Stimulated activated CD4-positive, alpha-beta T cell treated with anti-CD3 and anti-CD28 coated beads, TNF-alpha, amount 100 ng/mL, for 1 hour (primary cell): ENCODE measurements at regions not wholly inside any gene's neighbourhood (a gene's known extent, or its start where the extent isn't known, plus 50 kb on each side); places are given as distances from the start of the nearest gene placed in this dataset.

Experiments used
- DNase-seq, 3 donors: peaks; one replicate each; pipeline ENCODE4 v3.0.0-alpha.2; 2020; ENCODE audit warnings: low read depth in 3 of 3, low spot score in 1 of 3

DNA sequence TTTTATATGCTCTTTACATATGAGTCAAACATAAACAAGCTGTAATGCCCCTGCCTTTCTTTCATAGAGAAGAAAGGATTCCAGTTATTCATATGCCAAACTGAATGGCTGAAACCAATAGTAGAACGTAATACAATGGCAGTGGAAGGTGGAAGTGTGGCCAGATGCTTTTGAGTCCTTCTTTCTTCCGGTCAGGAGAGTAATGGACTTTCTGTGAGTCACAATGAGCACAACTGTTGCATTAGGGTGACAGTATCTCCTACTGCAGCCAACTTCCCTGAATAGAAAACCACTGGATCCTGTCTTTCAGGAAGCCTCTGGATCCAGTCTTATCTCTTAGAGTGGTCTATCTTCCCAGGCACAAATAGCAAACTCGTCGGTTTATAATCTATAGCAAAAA, 855.2 kb downstream of the MAT2B start:
- DNase-seq = no peak

DNA sequence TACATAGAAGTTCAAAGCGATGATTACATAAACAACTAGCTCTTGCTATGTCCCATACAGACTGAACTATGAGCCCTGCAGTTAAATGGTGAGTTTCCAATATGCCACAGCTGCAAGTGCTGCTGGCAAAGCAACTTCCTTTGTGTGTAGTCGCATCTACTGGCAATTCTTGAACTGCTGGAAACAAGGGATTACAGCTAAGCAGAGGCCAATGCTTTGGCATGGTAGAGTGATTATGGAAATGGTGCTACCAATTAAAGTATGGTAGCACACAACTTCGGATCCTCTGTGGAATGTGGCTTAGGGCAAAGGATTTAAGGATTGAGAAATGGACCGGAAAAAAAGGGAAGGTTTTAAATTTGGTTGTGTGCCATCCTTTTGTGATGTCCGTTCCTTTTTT, 856.6 kb downstream of the MAT2B start:
- no peak for DNase-seq

DNA sequence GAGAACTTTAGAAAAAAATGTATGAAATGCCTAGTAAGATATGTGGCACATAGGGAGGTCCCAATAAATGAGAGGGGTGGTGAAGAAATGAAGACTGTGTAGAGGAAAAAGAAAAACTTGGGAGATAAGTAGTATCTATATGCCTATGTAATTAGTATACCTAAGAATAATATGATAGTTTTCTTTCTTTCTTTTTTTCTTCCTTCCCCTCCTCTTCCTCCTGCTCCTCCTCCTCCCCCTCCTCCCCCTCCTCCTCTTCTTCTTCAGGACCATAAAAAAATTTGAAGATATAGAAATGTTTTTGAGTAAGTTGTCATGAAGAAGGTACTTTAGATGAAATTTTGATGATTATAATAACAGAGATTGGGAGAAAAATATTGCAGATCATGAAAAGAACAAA, 857.4 kb downstream of the MAT2B start:
- no peak for DNase-seq

DNA sequence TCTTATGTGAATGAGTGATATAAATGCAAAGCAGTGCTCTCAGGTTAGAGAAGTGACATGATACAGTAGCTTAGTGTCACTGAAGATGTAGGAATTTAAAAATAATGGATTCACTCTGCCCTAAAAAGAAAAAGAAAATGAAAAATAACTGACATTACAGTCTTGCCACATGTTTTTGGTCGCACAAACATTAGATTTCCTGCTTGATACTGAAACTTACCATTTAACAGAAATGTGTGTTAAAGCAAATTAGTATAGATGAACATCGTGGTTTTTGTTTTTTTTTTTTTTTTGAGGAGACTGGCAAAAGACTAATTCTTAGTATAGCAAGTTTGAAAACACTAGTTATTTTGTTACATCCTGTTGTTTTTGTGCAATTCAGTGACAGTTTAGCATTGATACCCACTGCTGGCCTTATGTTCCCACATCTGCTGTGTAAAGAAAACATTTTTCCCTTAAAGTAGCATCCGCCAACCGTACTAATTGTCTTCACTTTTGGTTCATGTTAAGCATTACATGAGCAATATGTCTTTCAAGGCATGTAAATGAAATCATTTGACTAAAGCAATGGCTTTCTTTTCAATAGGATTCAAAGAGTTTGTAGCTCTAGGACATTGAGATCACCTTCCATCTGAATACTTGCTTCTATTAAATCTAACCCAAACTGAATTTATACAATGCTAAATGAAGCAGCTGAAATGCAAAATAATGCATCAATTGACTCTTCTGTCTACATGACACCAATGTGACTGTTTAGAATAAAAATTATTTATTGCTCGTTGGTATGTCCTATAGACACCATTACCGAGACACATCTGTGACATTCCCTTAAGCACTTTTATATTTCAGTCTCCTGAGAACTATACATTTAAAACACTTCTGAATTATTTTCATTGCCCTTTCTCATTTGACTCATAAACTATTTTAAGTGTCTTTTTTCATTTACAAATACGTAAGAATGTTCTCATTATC, 859.1 kb downstream of the MAT2B start:
- DNase-seq = no peak

DNA sequence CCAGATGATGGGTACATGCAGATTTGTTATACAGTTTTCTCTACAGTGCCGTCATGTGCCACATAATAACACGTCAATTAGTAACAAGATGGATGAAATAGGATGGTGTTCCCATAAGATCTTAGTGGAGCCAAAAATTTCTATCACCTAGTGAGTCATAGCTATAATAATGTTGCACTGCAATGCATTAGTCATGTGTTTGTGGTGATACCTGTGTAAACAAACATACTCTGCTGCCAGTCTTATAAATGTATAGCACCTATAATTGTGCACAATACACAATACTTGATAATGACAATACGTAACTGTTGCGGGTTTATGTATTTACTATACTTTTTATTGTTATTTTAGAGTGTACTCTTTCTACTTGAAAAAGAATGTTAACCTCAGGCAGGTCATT, 865.4 kb downstream of the MAT2B start:
- DNase-seq = no peak

DNA sequence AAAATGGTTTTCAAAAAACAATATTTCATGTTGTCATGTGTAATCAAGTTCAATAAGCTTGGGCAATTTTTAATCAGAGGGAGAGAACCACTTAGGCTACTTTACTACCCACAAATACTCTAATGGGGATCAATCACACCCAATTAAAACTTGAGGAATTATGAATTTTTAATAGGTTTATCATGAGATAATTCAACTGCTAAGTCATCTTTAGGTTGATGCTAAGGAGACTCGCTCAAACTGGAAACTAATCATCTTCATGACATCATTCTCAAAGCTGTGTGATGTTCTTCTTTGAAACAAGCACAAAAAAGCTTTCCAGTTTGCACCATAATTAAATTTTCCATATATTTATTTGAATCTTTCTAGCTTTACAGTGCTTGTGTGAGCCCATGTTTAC, 867.5 kb downstream of the MAT2B start:
- DNase-seq = no peak

DNA sequence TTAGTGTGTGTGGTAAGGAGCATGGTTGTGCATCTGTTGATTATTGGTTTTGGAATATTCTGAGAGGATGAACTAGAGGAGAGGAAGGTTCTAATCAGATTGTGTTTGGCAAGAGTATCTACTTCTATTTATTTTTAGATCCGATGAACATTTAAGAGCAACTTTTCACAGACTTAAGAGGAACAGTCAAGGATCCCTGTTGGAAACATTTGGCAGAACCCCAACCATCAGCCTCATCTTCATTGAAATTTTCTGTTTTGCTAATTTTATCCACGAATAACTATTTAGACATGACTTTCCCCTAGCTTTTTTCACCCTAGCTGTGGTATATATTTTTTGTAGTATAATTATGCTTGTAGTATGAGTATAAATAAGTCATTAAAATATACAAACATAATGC, 868.5 kb downstream of the MAT2B start:
- DNase-seq = no peak

DNA sequence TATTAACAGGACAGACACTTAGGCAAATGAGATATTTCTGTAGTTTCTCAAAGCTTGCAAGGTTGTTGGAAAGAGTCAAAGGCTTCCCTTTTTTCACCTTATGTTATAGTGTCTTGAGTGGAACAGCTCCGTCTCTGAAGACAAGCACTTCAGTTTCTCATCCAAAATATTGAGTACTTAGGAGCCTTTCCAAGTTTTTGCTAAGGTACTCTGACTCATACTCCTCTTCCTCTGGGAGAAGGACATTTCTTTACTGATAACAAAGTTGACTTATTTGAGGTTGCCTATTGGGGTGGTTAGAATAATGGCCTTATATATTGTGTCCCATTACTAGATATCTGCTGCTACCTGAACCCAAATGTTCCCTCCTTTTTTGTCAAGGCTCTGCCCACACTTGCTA, 869.6 kb downstream of the MAT2B start:
- no peak for DNase-seq

DNA sequence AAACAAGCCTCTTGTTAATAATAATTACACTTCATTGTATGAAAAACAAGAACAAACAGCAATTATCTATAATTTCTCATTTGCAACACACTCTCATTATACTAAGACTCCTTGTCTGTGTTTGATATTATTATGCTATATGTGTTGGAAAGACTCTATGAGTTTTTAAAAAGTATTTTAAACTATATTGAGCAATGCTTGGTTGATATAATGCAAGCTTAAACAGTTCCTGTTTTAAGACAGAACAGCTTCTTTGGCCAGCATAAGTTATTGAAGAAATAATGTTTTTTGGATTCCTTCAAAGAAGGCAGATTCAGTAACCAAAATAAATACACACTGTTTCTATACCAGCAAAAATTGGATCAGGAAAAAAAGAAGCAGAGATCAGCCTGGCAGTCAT, 871.4 kb downstream of the MAT2B start:
- no peak for DNase-seq

DNA sequence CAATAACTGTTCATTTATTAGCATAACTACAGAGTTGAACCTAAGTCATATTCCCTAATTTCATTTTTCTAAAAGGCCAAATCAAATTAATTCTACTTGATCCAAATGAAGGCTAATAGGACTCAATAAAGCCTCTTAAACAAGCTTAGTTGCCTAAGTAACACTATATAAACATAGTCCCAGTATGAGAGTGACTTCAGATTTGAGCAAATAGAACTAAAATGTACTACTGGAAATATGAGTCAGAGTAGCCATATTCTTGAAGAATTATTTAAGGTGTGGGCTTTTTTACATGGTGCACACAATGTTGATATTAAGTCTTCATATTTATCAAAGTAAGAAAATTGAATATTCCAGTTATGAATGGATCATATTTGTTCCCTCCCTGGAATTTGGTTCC, 872.3 kb downstream of the MAT2B start:
- no peak for DNase-seq

DNA sequence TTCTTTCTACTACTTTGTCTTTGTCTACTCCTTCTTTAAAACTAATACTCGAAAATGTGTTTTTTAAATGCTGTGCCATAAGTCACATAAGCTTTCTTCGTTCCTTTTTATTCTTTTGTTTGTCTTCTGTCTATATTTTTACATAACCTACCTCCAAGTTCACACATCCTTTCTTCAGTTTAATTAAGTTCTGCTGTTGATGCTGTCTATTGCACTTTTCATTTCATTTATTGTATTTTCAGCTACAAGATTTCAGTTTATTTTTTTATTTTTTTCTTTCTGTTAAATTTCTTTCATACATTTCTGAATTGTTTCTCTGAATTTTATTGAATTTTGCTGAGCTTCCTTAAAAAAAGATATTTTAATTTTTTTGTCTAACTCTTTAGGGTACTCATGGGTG, 878.2 kb downstream of the MAT2B start:
- no peak for DNase-seq

DNA sequence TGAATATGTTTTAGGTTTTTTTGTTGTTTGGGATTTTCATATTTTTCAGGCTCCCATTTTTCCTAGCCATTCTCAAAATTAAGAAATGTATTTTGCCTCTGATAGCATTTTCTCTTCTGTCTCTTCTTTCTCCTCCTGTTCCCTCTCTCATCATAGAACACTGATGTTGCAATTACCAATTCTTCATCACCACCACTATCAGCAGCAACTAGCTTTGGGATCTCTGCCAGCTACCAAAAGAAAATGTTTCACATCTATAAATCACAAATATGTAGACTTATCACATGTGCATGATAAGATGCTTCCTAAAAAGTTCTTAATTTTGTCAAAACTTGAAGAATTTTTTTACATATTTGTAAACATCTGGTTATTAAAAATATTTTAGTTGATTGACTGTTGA, 887.1 kb downstream of the MAT2B start:
- DNase-seq = no peak

DNA sequence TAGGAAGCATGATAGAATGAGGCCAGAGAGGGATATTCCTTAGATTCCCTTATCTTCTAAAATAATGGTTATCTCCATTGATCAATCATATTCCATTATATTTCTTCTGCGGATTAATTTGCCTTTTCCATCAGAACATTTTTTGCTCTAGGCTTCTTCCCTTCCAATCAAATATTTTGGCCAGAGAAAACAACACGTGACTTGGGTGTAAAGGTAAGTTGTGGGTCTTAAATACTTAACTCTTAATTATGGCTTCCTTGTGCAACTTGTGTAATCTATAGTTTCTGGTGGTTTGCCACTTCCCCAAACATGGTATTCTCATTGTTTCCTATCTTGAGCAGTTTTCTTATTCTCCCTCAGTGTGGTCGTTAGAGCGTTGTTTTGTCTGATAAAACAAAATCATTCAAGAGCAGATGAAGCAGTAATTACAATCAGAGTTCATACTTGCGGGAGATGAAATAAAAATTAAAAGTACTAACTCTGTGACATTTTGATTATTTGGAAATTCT, 889.3 kb downstream of the MAT2B start:
- no peak for DNase-seq

DNA sequence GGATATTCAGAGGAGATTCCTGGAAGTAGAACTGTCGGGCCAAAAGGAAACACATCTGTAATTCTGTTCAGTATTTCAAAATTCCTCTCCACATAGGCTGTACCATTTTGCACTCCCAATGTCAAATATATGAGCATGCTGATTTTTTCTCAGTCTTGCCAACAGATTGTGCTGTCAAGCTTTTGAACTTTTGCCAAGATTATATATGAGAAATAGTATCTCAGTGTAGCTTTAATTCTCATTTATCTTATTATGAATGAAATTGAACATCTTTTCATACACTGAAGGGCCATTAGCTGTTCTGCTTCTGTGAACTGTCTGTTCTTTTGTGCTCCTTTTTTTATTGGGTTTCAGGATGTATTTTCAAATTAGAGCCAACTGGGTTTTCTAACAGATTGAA, 907.1 kb downstream of the MAT2B start:
- no peak for DNase-seq

DNA sequence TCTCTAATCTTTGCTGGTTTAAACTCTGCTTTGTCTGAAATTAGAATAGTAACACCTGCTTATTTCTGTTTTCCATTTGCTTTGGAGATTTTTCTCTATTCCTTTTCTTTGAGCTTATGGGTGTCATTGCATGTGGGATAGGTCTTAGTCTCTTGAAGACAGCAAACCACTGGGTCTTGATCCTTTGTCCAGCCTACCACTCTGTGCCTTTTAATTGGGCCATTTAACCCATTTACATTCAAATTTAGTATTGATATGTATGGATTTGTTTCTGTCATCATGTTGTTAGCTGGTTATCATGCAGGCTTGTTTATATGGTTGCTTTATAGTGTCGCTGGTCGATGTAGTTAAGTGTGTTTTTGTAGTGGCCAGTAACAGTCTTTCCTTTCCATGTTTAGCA, 914.7 kb downstream of the MAT2B start:
- no peak for DNase-seq

DNA sequence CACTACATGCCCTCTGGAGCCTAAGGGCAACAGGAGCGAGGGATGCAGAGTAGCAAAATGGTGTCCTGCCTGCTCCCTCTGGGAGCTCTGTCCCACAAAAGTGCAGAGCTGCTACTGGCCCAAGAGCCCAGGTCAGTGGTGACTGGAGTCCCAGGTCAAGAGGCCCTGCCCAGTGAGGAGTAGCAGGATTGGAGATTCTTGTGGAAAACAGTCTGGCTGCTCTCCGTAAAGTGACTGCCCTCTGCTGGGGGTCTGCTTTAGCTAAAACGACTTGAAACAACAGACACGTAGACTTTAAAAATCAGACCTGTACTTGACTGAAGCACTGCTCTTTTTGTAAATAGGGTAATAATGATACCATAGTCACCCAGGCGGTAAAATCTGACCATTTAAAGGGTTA, 917.0 kb downstream of the MAT2B start:
- DNase-seq = no peak

DNA sequence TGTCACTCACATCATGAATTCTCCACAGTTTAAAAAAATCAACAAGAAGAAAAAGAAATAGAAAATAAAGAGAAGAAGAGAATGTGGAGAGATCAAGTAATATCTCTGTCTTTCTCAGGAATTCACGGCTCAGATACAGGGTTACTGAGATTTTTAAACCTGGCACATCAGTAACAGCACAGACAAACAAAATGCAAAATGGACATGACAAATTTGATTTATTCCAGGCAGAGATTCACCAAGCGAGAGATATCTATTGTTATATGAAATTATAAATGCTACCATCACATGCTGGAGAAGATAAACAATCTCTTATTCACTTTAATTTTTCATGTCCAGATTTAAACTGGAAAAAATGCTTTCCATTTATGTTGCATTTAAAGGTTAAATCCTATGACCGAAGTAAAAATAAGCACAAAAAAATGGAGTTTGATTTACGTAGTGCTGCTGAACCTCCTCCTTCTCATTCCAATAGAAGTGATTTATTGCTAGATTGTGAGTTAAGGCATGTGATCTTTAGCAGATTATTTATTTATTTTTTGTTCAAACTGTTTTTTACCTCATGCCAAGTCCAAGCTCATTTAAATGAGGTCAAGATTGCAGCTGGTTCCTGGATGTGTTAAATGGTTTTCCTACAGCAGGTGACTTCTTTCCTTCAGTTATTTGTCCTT, 926.4 kb downstream of the MAT2B start:
- no peak for DNase-seq

DNA sequence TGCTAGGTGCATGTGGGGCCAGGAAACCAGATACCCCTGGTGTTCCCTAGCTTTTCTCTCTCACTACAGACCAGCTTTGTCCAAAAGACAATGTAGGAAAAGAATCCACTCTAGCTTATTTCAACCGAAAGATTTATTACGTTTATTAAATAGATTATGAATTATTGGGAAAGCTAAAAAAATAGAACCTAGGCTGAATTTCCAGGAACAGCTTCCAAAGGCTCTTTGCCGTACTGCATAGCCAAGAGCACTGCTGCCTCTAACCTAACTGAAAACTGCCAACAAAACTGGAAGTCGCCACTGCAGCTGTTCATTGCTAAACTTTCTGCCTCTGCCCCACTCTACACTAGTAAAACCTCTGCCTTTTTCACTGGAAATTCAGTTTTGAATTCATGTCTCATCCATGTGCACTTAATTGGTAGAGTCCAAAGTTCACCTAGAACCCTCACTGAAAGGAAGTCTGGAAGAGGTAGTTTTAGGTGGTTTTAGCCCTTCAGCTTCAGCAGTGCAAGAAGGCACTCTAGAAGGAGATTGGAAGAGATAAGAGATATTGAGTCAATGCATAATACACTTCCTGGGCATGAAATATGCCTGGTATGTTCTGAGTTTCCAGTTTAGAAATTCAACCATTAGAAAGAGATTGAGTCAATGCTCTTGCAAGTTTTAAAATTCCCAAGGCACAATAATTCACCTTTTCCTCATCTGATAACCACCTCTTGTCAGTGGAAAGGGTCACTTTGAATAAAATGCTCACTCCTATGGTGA, 927.9 kb downstream of the MAT2B start:
- DNase-seq = no peak

DNA sequence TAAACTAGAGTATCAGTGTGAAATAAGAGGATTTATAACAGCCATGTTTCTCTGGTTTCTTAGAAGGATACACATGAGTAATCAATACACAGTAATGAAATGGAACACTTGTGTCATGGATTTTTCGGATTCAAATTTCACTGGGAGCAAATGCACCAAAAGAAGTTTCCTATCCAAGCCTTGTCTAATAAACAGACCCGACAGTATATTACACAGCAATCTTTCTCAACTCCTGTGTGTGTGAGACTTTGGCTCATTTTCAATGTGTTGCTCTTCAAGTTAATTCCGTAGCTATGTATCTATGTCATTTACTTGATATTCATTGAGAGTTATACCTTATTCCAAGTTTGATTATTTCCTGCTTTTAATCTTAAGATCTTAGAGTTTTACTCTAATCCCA, 930.2 kb downstream of the MAT2B start:
- no peak for DNase-seq

DNA sequence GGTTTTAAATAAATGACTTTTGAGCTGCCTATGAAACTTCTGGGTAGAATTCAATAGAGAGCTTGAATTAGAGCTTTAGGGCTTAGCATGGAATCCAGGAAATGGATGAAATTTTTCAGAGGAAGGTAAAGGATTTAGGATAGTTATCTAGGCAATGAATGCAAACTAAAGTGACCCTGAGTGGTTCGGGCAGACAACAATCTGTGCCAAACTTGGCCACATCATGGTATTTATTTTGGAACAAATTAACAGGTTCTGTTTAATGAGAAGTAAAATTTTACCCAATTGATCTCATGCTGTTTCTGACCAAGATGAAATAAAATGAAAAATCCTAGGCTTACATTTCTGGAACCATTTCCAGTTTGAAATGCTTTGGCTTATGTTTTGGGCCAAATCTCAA, 934.4 kb downstream of the MAT2B start:
- no peak for DNase-seq

DNA sequence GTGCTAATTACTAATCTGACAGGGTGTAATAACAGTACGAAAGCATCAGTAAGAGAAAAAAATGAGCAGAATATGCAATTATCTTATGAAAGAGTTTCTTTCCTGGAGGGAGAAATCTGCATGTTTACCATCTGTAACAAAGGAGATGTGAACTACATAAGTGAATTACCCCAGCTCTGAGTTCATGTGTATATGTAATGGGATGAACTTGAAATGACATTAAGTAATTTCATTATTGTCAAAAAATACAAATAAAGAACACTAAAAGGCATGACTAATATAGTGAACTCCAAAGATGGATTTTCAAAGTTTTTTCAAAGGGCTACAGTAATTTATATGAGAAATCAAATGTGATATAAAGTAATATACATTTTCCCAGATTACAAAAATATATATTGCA, 944.0 kb downstream of the MAT2B start:
- no peak for DNase-seq

DNA sequence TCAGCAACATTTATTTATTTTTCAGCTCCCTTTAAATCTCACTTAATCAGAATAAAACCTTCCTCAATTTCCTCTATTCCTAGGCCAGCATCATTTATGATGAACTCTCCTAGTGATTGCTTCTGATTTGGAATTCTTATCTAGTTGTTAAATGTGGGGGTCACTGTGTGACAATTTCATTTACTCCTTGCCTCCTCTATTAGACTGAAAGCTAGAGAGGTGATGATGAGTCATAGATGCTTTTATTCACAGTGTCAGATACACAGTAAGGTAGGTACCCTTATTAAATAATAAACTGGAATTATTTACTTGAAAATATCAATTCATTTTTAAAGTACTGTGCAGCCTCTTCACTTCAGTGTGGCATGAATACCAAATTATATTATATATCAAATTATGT, 960.6 kb downstream of the MAT2B start:
- DNase-seq = no peak
